ENCODE measurements at regions not wholly inside any gene's neighbourhood (a gene's known extent, or its start where the extent isn't known, plus 50 kb on each side); places are given as distances from the start of the nearest gene placed in this dataset.

- TF ChIP-seq POLR2A (IDR thresholded peaks at IDR 0.05; ENCODE audit: low read length) (no peak), GATA1 (IDR thresholded peaks at IDR 0.05; ENCODE audit: low read depth, low read length) (no peak)
Measured at GRCh38 chr10:110403593-110403992, 94.1 kb upstream of the DUSP5 start.

Measured in erythroblast (primary cell).